ENCODE measurements at regions not wholly inside any gene's neighbourhood (a gene's known extent, or its start where the extent isn't known, plus 50 kb on each side); places are given as distances from the start of the nearest gene placed in this dataset.

DNA sequence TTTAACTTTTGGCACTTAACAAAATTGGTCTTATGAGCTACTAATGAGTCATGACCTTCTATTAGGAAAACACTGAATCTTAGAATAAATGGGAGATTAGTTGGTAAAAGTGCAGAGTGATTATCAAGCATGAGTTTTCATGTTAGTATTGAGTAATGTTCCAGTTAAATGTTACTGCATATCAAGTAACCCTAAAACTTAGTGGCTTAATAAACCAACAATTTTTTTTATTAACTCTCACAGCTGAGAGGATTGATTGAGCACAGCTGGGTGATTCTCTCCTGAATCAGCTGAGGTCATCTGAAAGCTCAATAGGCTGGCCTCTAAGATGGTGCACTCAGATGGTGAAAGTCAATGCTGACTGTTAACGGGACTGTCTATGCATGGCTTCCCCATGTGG, 248.6 kb downstream of the BCL11B start:
- Mint-ChIP-seq H3K4me3 (no peak overlapping the region), H3K36me3 (peaks cover 12% of the 10 kb centered on the region), H3K9me3 (peaks cover 39% of the 10 kb centered on the region), H3K27ac (no peak overlapping the region), H3K27me3 (ENCODE audit: low read depth) (no peaks in the 10 kb centered on the region; the same call in 1 of the 2 replicates), H3K4me1 (no peaks in the 10 kb centered on the region)
- TF ChIP-seq RORB (CRISPR knock-in tag; IDR thresholded peaks at IDR 0.05) (no peak), ZNF396 (CRISPR knock-in tag; IDR thresholded peaks at IDR 0.05; ENCODE audit: borderline replicate concordance) (no peak), ZNF317 (CRISPR knock-in tag; IDR thresholded peaks at IDR 0.05; ENCODE audit: borderline replicate concordance, low read depth) (no peak), PRRX2 (CRISPR knock-in tag; IDR thresholded peaks at IDR 0.05) (no peak), SP1 (CRISPR knock-in tag; conservative IDR thresholded peaks at IDR 0.05) (no peak), ELF4 (CRISPR knock-in tag; IDR thresholded peaks at IDR 0.05; ENCODE audit: low read depth) (no peak), ZNF416 (CRISPR knock-in tag; IDR thresholded peaks at IDR 0.05) (no peak), EMX1 (CRISPR knock-in tag; IDR thresholded peaks at IDR 0.05) (no peak)
- TF ChIP-seq, protein P1, sequence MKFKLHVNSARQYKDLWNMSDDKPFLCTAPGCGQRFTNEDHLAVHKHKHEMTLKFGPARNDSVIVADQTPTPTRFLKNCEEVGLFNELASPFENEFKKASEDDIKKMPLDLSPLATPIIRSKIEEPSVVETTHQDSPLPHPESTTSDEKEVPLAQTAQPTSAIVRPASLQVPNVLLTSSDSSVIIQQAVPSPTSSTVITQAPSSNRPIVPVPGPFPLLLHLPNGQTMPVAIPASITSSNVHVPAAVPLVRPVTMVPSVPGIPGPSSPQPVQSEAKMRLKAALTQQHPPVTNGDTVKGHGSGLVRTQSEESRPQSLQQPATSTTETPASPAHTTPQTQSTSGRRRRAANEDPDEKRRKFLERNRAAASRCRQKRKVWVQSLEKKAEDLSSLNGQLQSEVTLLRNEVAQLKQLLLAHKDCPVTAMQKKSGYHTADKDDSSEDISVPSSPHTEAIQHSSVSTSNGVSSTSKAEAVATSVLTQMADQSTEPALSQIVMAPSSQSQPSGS (CRISPR knock-in tag; IDR thresholded peaks at IDR 0.05; ENCODE audit: borderline replicate concordance, low read depth), result no peak
- CTCF ChIA-PET, result no interaction called here
- POLR2A ChIA-PET, result no interaction called here
- no peak for ATAC-seq
- DNase-seq (ENCODE audit: low spot score), result no peak

DNA sequence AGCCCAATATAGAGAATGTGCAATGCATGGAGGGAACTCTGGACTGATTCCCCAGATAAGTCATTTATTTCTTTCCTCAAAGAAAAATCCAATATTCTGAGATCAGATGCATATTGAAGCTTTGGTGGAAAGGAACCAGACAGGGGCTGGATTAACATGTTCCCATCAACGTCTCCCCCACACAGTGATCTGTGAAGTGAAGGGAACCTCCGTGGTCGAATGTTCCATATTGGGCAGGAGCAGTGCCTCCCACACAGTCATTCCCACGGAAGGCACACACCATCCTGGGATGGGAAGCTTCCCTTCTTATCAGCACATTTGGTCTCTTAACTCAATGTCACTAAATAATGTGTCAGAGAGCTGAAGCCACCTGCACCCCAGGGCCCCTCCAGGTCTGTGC, 247.1 kb downstream of the BCL11B start:
- ChIA-PET CTCF (interaction anchor here (1.1 kb wide), 1 partner anchor 11 kb away, joined by 3 read pairs; no protein-coding TSS in a partner anchor), POLR2A (interaction anchor here (0.6 kb wide), 1 partner anchor 829 kb away, joined by 3 read pairs; no protein-coding TSS in a partner anchor)
- Mint-ChIP-seq H3K36me3 (peaks cover 3% of the 10 kb centered on the region; the same call in 1 of the 2 replicates), H3K4me3 (no peak overlapping the region), H3K27me3 (ENCODE audit: low read depth) (no peaks in the 10 kb centered on the region), H3K4me1 (no peaks in the 10 kb centered on the region), H3K9me3 (peaks cover 26% of the 10 kb centered on the region), H3K27ac (no peak overlapping the region)
- no peak for TF ChIP-seq ARID4B (CRISPR knock-in tag; IDR thresholded peaks at IDR 0.05; ENCODE audit: borderline replicate concordance)
- no peak for TF ChIP-seq ZNF423 (CRISPR knock-in tag; IDR thresholded peaks at IDR 0.05)
- TF ChIP-seq IRF2 (CRISPR knock-in tag; IDR thresholded peaks at IDR 0.05; ENCODE audit: borderline replicate concordance, low read depth), result no peak
- no peak for TF ChIP-seq ESRRA (CRISPR knock-in tag; IDR thresholded peaks at IDR 0.05; ENCODE audit: borderline replicate concordance)
- TF ChIP-seq, protein P2, sequence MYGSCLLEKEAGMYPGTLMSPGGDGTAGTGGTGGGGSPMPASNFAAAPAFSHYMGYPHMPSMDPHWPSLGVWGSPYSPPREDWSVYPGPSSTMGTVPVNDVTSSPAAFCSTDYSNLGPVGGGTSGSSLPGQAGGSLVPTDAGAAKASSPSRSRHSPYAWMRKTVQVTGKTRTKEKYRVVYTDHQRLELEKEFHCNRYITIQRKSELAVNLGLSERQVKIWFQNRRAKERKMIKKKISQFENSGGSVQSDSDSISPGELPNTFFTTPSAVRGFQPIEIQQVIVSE (CRISPR knock-in tag; IDR thresholded peaks at IDR 0.05; ENCODE audit: borderline replicate concordance), result no peak
- TF ChIP-seq E2F5 (CRISPR knock-in tag; IDR thresholded peaks at IDR 0.05), result no peak
- no peak for TF ChIP-seq CREB1 (CRISPR knock-in tag; IDR thresholded peaks at IDR 0.05)
- no peak for TF ChIP-seq ZNF138 (CRISPR knock-in tag; conservative IDR thresholded peaks at IDR 0.05)
- TF ChIP-seq NR1H2 (CRISPR knock-in tag; IDR thresholded peaks at IDR 0.05), result no peak
- no peak for TF ChIP-seq ZNF317 (CRISPR knock-in tag; IDR thresholded peaks at IDR 0.05; ENCODE audit: borderline replicate concordance, low read depth)
- no peak for TF ChIP-seq GRHL2 (CRISPR knock-in tag; IDR thresholded peaks at IDR 0.05; ENCODE audit: insufficient replicate concordance, severe bottlenecking)
- TF ChIP-seq NR2C2 (CRISPR knock-in tag; IDR thresholded peaks at IDR 0.05), result no peak
- no peak for DNase-seq (ENCODE audit: low spot score)
- ATAC-seq, result no peak

Data from WTC11 (cell line).